HCT116 (cell line): ENCODE measurements at regions not wholly inside any gene's neighbourhood (a gene's known extent, or its start where the extent isn't known, plus 50 kb on each side); places are given as distances from the start of the nearest gene placed in this dataset.

ENCODE experiments used
- ATAC-seq: fragments of 200-7000 bp; cut with Tn5 transposase; 2 replicates; pipeline ENCODE4 v1.9.1; 2020; ENCODE audit warnings: mild to moderate bottlenecking, moderate library complexity
- BruUV-seq: library from RNA; stranded (reverse); fragments of 400-500 nt; replicated peaks from 2 replicates; lab custom pipeline; 2021; lab: Mats Ljungman, UMichigan
- CTCF ChIA-PET: fragments of 300-600 bp; sonication (Branson Sonifier 250); formaldehyde crosslinking; loops from one replicate; lab custom pipeline; 2021; ENCODE audit warnings: antibody characterized with exemption; lab: Charles Lee
- POLR2A ChIA-PET: fragments of 300-600, 350-600 bp; sonication (Branson Sonifier 250); formaldehyde crosslinking; loops from one replicate; lab custom pipeline; 2021; ENCODE audit warnings: antibody characterized with exemption; lab: Charles Lee
- RAD21 ChIA-PET, 2 experiments: fragments of 300-600 bp; sonication (Branson Sonifier 250); formaldehyde crosslinking; loops; one replicate each; lab custom pipeline; 2023; ENCODE audit warnings: low total read pairs in 2 of 2; ENCODE audit not compliant: uncharacterized antibody in 2 of 2, unreplicated experiment in 2 of 2, low non-redundant PET in 1 of 2; lab: Charles Lee
- DNase-seq: peaks from one replicate; pipeline ENCODE4 v3.0.0-alpha.2; 2010; ENCODE audit warnings: low read depth, low spot score
- H2AFZ ChIP-seq: fragments of 200-600 bp; shearing (Covaris generic), sonication (generic); 2 replicates; pipeline ENCODE4 v1.6.1; 2017; ENCODE audit warnings: low read depth, mixed run types, mixed read lengths, antibody characterized with exemption, low read length; ENCODE audit not compliant: poor library complexity, severe bottlenecking
- H3K27ac ChIP-seq: 2 replicates; pipeline ENCODE4 v1.5.1; 2012; ENCODE audit warnings: low read depth, low read length
- H3K27me3 ChIP-seq: fragments of 200-600 bp; sonication (generic); 2 replicates; pipeline ENCODE4 v1.6.1; 2016; ENCODE audit warnings: mixed run types, low read length, mixed read lengths; ENCODE audit not compliant: insufficient read depth
- H3K36me3 ChIP-seq, 2 experiments: fragments of 200-500 bp in 1 of 2; fragments of 200-600 bp in 1 of 2; sonication (Bioruptor generic) in 1 of 2; sonication (generic) in 1 of 2; 2 replicates each; pipeline versions ENCODE4 v1.5.1 to v1.6.1; 2014 to 2016; ENCODE audit warnings: low read length in 2 of 2, inconsistent platforms in 1 of 2, mixed read lengths in 1 of 2, mixed run types in 1 of 2; ENCODE audit not compliant: insufficient read depth in 2 of 2, control insufficient read depth in 1 of 2
- H3K4me1 ChIP-seq, 2 experiments: fragments of 200-600 bp in 1 of 2; sonication (generic) in 1 of 2; 2 replicates each; pipeline versions ENCODE4 v1.5.1 to v1.6.1; 2012 to 2017; ENCODE audit warnings: low read length in 2 of 2, inconsistent platforms in 1 of 2, mild to moderate bottlenecking in 1 of 2, mixed read lengths in 1 of 2, mixed run types in 1 of 2, moderate library complexity in 1 of 2; ENCODE audit not compliant: insufficient read depth in 2 of 2, control insufficient read depth in 1 of 2
- H3K4me2 ChIP-seq: fragments of 200-600 bp; sonication (generic); 2 replicates; pipeline ENCODE4 v1.6.1; 2017; ENCODE audit warnings: mixed run types, low read length, mixed read lengths
- H3K4me3 ChIP-seq, 2 experiments: fragments of 200-600 bp in 1 of 2; sonication (generic) in 1 of 2; replicated peaks in 1 of 2; 2 replicates each; pipeline ENCODE4 v1.5.1; 2011 to 2016; ENCODE audit warnings: low read length in 2 of 2, control low read depth in 1 of 2, low read depth in 1 of 2, mild to moderate bottlenecking in 1 of 2, mixed read lengths in 1 of 2, mixed run types in 1 of 2
- H3K79me2 ChIP-seq: fragments of 200-600 bp; sonication (generic); 2 replicates; pipeline ENCODE4 v1.6.1; 2017; ENCODE audit warnings: mild to moderate bottlenecking, mixed run types, low read length, moderate library complexity, mixed read lengths; ENCODE audit not compliant: insufficient read depth
- H3K9ac ChIP-seq: fragments of 200-600 bp; sonication (generic); 2 replicates; pipeline ENCODE4 v1.6.1; 2016; ENCODE audit warnings: low read length, mixed read lengths
- H3K9me2 ChIP-seq: fragments of 200-600 bp; sonication (generic), shearing (Covaris generic); 2 replicates; pipeline ENCODE4 v1.6.1; 2017; ENCODE audit warnings: mixed run types, mild to moderate bottlenecking, moderate library complexity; ENCODE audit not compliant: insufficient read depth
- H3K9me3 ChIP-seq, 2 experiments: fragments of 200-500 bp in 1 of 2; fragments of 200-600 bp in 1 of 2; sonication (Bioruptor generic) in 1 of 2; sonication (generic) in 1 of 2; 2 replicates each; pipeline ENCODE4 v1.6.1; 2014 to 2017; ENCODE audit warnings: low read length in 2 of 2, mixed read lengths in 2 of 2, inconsistent platforms in 1 of 2, low read depth in 1 of 2, mild to moderate bottlenecking in 1 of 2, mixed run types in 1 of 2, moderate library complexity in 1 of 2; ENCODE audit not compliant: control insufficient read depth in 1 of 2, insufficient read depth in 1 of 2
- H4K20me1 ChIP-seq: fragments of 200-600 bp; sonication (generic), shearing (Covaris generic); 2 replicates; pipeline ENCODE4 v1.6.1; 2017; ENCODE audit warnings: mixed run types, mild to moderate bottlenecking, moderate library complexity; ENCODE audit not compliant: insufficient read depth
- CBX3 ChIP-seq: IDR thresholded peaks from 2 replicates; pipeline ENCODE4 v1.6.1; 2012; ENCODE audit warnings: low read depth
- CEBPB ChIP-seq: IDR thresholded peaks from 2 replicates; pipeline ENCODE4 v1.6.1; 2012; ENCODE audit warnings: low read depth
- EGR1 ChIP-seq: IDR thresholded peaks from 2 replicates; pipeline ENCODE4 v1.6.1; 2012; ENCODE audit warnings: low read depth
- ELF1 ChIP-seq: IDR thresholded peaks from 2 replicates; pipeline ENCODE4 v1.6.1; 2012; ENCODE audit warnings: low read depth, borderline replicate concordance
- JUND ChIP-seq: IDR thresholded peaks from 2 replicates; pipeline ENCODE4 v1.6.1; 2012
- POLR2A ChIP-seq: IDR thresholded peaks from 2 replicates; pipeline ENCODE4 v1.7.0; 2011; ENCODE audit warnings: borderline replicate concordance; ENCODE audit not compliant: insufficient read depth, insufficient read length; ENCODE audit errors: extremely low read depth
- SP1 ChIP-seq: IDR thresholded peaks from 2 replicates; pipeline ENCODE4 v1.6.1; 2012; ENCODE audit warnings: low read depth
- YY1 ChIP-seq: IDR thresholded peaks from 2 replicates; pipeline ENCODE4 v1.6.1; 2011; ENCODE audit warnings: low read length, low read depth, moderate library complexity, mild to moderate bottlenecking; ENCODE audit not compliant: insufficient replicate concordance; ENCODE audit errors: extremely low read depth
- ZFX ChIP-seq: fragments of 450-650 bp; IDR thresholded peaks from 2 replicates; pipeline ENCODE4 v1.6.1; 2017
- ZNF274 ChIP-seq: fragments of 200-500 bp; sonication (Bioruptor generic); IDR thresholded peaks from 2 replicates; pipeline ENCODE4 v1.6.1; 2014; ENCODE audit warnings: mild to moderate bottlenecking, low read depth, low read length, inconsistent platforms
- intact Hi-C: fragments of 100-400 bp; cut with micrococcal nuclease; formaldehyde crosslinking; loops from 2 replicates; pipeline ENCODE4 v1.10.0; 2022

- intact Hi-C loops, result no loop called here
- Histone ChIP-seq H3K4me3 (no peak overlapping the region), H2AFZ (no peak overlapping the region), H3K4me2 (no peak overlapping the region), H3K27me3 (no peaks in the 10 kb centered on the region), H3K9me3 (no peaks in the 10 kb centered on the region), H3K4me1 (no peaks in the 10 kb centered on the region), H3K9me2 (no peaks in the 10 kb centered on the region), H3K36me3 (no peaks in the 10 kb centered on the region), H3K79me2 (no peaks in the 10 kb centered on the region; the same call in 1 of the 2 replicates), H3K27ac (no peak overlapping the region), H3K9ac (no peak overlapping the region), H4K20me1 (no peaks in the 10 kb centered on the region)
- ATAC-seq (no peak), DNase-seq (no peak)
- POLR2A ChIA-PET, result no interaction called here
- RAD21 ChIA-PET, result no interaction called here
- no TSS peak for BruUV-seq
- TF ChIP-seq SP1 (no peak), CBX3 (0 out of 2 replicates have a peak, but pooled peaks have one; percentile 41), CEBPB (no peak), POLR2A (no peak), EGR1 (no peak), YY1 (no peak), ZFX (no peak), JUND (no peak)
- CTCF ChIA-PET, result no interaction called here
These were observed 171.9 kb downstream of the BMP4 start for GRCh38 chr14:53784688-53785087.

- TF ChIP-seq CBX3 (no peak), CEBPB (no peak), POLR2A (no peak), ZNF274 (no peak), ELF1 (no peak)
These were observed 173.4 kb downstream of the BMP4 start for GRCh38 chr14:53783256-53783655.

More at GRCh38 chr14:53783256-53783655, 173.4 kb downstream of the BMP4 start:
- Histone ChIP-seq H4K20me1 (no peaks in the 10 kb centered on the region), H3K36me3 (no peaks in the 10 kb centered on the region), H3K27me3 (no peaks in the 10 kb centered on the region), H3K9me3 (no peaks in the 10 kb centered on the region), H3K27ac (no peak overlapping the region), H3K9ac (no peak overlapping the region), H3K4me1 (no peaks in the 10 kb centered on the region), H3K9me2 (no peaks in the 10 kb centered on the region), H3K4me3 (no peak overlapping the region), H2AFZ (no peak overlapping the region), H3K79me2 (no peaks in the 10 kb centered on the region; the same call in 1 of the 2 replicates), H3K4me2 (no peak overlapping the region)
- POLR2A ChIA-PET, result no interaction called here
- BruUV-seq, result no TSS peak
- CTCF ChIA-PET, result no interaction called here
- intact Hi-C loops, result no loop called here
- DNase-seq, result no peak
- no peak for ATAC-seq
- RAD21 ChIA-PET, result no interaction called here
